GM23248 (cell line): ENCODE measurements at regions not wholly inside any gene's neighbourhood (a gene's known extent, or its start where the extent isn't known, plus 50 kb on each side); places are given as distances from the start of the nearest gene placed in this dataset.

Source experiments
- DNase-seq: peaks from one replicate; pipeline ENCODE4 v3.0.0-alpha.2; 2015
- H2AFZ ChIP-seq: fragments of 200-600 bp; sonication (generic); 2 replicates; pipeline ENCODE4 v1.6.1; 2016; ENCODE audit warnings: antibody characterized with exemption
- H3F3A ChIP-seq: fragments of 200-600 bp; sonication (generic); 2 replicates; pipeline ENCODE4 v1.6.1; 2016; ENCODE audit warnings: mild to moderate bottlenecking, antibody characterized with exemption, mixed run types; ENCODE audit not compliant: insufficient read depth
- H3K27ac ChIP-seq: fragments of 200-600 bp; sonication (generic); 2 replicates; pipeline ENCODE4 v1.5.1; 2016; ENCODE audit warnings: mild to moderate bottlenecking
- H3K27me3 ChIP-seq: fragments of 200-600 bp; sonication (generic); replicated peaks from 2 replicates; pipeline ENCODE4 v1.6.1; 2016; ENCODE audit warnings: mild to moderate bottlenecking; ENCODE audit not compliant: insufficient read depth
- H3K36me3 ChIP-seq: fragments of 200-600 bp; sonication (generic); 2 replicates; pipeline ENCODE4 v1.6.1; 2016; ENCODE audit warnings: low read depth, mild to moderate bottlenecking
- H3K4me1 ChIP-seq: fragments of 200-600 bp; sonication (generic); 2 replicates; pipeline ENCODE4 v1.6.1; 2016; ENCODE audit warnings: mild to moderate bottlenecking; ENCODE audit not compliant: insufficient read depth
- H3K4me2 ChIP-seq: fragments of 200-600 bp; sonication (generic); one replicate; pipeline ENCODE4 v1.6.1; 2016; ENCODE audit warnings: mild to moderate bottlenecking; ENCODE audit not compliant: unreplicated experiment
- H3K4me3 ChIP-seq: fragments of 200-600 bp; sonication (generic); 2 replicates; pipeline ENCODE4 v1.5.1; 2016; ENCODE audit warnings: mild to moderate bottlenecking
- H3K79me2 ChIP-seq: fragments of 200-600 bp; sonication (generic); 2 replicates; pipeline ENCODE4 v1.6.1; 2016; ENCODE audit warnings: mild to moderate bottlenecking; ENCODE audit not compliant: insufficient read depth
- H3K9ac ChIP-seq: fragments of 200-600 bp; sonication (generic); 2 replicates; pipeline ENCODE4 v1.6.1; 2016; ENCODE audit warnings: mild to moderate bottlenecking
- H3K9me2 ChIP-seq: fragments of 200-600 bp; sonication (generic); 2 replicates; pipeline ENCODE4 v1.6.1; 2016; ENCODE audit warnings: mixed run types, mild to moderate bottlenecking, moderate library complexity; ENCODE audit not compliant: insufficient read depth
- H3K9me3 ChIP-seq: fragments of 200-600 bp; sonication (generic); one replicate; pipeline ENCODE4 v1.6.1; 2017; ENCODE audit warnings: low read depth
- H4K20me1 ChIP-seq: fragments of 200-600 bp; sonication (generic); 2 replicates; pipeline ENCODE4 v1.6.0; 2016; ENCODE audit not compliant: insufficient read depth
- EZH2 ChIP-seq: fragments of 200-600 bp; sonication (generic); IDR thresholded peaks from 2 replicates; pipeline ENCODE4 v1.6.1; 2018; ENCODE audit warnings: antibody characterized with exemption, mild to moderate bottlenecking; ENCODE audit not compliant: insufficient read depth, poor library complexity, severe bottlenecking
- EZH2phosphoT487 ChIP-seq: fragments of 200-600 bp; sonication (generic); IDR thresholded peaks from 2 replicates; pipeline ENCODE4 v1.6.1; 2018; ENCODE audit warnings: antibody characterized with exemption, moderate library complexity, mild to moderate bottlenecking, low read depth; ENCODE audit not compliant: insufficient read depth
- WGBS, 2 experiments: methylation state at CpG; one replicate each; pipeline ENCODE4 v1.1.6; 2015 to 2017; ENCODE audit warnings: low lambda C conversion rate in 2 of 2, low coverage in 1 of 2; ENCODE audit errors: missing lambda C conversion rate in 2 of 2; 5-methylcytosine and 5-hydroxymethylcytosine counted together
- in situ Hi-C: fragments of 300-500 bp; cut with MboI; formaldehyde crosslinking; loops from 2 replicates; pipeline ENCODE4 v1.15.0; 2020

DNA sequence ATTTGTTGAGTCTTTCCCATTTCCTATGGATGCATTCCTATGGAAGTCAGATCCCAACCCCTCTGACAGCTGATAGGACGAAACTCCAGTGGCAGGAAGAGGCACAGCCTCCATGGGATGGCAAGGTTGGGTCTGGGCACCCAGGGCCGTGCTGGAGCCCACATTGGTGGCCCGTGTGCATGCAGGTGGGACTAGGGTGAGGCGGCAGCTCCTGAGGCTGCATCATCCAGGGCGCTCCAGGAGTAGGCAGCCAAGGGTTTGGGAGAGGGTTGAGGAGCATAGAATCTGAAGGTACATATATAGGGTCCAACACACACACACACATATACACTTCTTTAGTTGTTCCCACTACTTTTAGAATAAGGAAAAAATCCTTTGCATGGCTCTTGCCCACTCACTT is 81.4 kb upstream of the BMPER start:
- DNase-seq = no peak
- no peaks in the 10 kb centered on the region for H3K9me3 ChIP-seq
- H3K9ac ChIP-seq = no peak overlapping the region
- H4K20me1 ChIP-seq = no peaks in the 10 kb centered on the region
- peaks cover 14% of the 10 kb centered on the region for H3K4me1 ChIP-seq
- H3K4me2 ChIP-seq = no peak overlapping the region
- H3K36me3 ChIP-seq = no peaks in the 10 kb centered on the region
- no peak overlapping the region for H3K4me3 ChIP-seq
- H2AFZ ChIP-seq = no peak overlapping the region
- H3F3A ChIP-seq = no peaks in the 10 kb centered on the region
- no peaks in the 10 kb centered on the region for H3K9me2 ChIP-seq
- TF ChIP-seq EZH2 = no peak
- TF ChIP-seq EZH2phosphoT487 = no peak
- 95 to 97% methylated on average over 5 of the region's 5 CpGs for WGBS, 2 experiments
- no peak overlapping the region for H3K27ac ChIP-seq
- in situ Hi-C loops = no loop called here
- no peaks in the 10 kb centered on the region for H3K27me3 ChIP-seq
- no peaks in the 10 kb centered on the region for H3K79me2 ChIP-seq

DNA sequence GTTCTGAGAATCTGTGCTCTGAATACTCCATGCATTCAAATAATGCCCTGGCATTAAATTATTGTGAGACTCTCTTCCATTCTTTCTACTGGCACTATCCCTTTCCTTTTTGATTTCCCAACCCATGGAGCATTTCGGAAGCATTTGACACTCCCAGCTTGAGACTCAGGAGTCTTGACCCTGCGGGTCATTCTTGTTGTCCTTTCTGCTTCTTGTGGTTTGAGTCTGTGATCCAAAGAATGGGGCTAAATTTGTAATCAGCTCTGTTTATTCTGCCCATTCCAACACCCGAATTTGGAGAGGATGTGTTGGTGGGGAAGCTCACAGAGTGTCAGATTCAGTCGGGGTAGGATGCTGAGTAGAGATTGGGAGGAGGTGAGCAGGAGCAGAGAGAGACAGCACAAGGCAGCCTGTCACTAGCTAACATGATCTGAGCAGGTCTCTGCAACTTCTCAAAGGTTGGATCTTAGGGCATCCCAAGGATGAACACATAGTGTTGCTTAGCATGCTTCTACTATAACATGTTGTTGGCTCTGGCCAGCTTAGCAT is 80.4 kb upstream of the BMPER start:
- no peaks in the 10 kb centered on the region for H3F3A ChIP-seq
- WGBS, 2 experiments = 56 to 58% methylated on average over 4 of the region's 4 CpGs
- H3K4me3 ChIP-seq = no peak overlapping the region
- no peak overlapping the region for H3K4me2 ChIP-seq
- DNase-seq = no peak
- no peaks in the 10 kb centered on the region for H3K9me3 ChIP-seq
- TF ChIP-seq EZH2 (no peak), EZH2phosphoT487 (no peak)
- H4K20me1 ChIP-seq = no peaks in the 10 kb centered on the region
- H2AFZ ChIP-seq = no peak overlapping the region
- no peaks in the 10 kb centered on the region for H3K36me3 ChIP-seq
- H3K79me2 ChIP-seq = no peaks in the 10 kb centered on the region
- H3K27me3 ChIP-seq = no peaks in the 10 kb centered on the region
- no peak overlapping the region for H3K27ac ChIP-seq
- no peak overlapping the region for H3K9ac ChIP-seq
- H3K4me1 ChIP-seq = peaks cover 14% of the 10 kb centered on the region
- no peaks in the 10 kb centered on the region for H3K9me2 ChIP-seq
- in situ Hi-C loops = no loop called here

DNA sequence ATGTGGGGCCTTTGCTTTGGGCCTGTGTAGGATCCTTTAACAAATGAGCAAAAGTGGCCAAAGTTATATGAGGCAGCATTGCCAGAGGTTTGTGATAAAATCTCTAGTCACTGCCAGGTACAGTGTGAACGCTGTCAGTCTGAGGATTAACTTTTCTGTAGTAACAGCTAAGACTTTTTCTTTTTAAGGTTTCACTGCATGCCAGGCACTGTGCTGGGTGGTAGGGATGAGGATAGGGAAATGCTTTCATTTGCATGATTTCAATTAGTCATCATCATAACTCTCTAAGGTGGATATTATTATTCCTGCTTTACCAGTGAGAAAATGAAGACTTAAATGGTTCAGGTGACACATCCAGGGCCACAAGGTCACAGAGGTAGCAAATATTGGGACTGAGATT is 79.7 kb upstream of the BMPER start:
- WGBS, 2 experiments = 93 to 97% methylated on average over 1 of the region's 1 CpG
- Histone ChIP-seq H3K27me3 (no peaks in the 10 kb centered on the region), H3K4me1 (peaks cover 11% of the 10 kb centered on the region), H3K36me3 (no peaks in the 10 kb centered on the region), H3K4me2 (no peak overlapping the region), H3K79me2 (no peaks in the 10 kb centered on the region), H4K20me1 (no peaks in the 10 kb centered on the region), H3K9me2 (no peaks in the 10 kb centered on the region), H3K4me3 (no peak overlapping the region), H3K9ac (no peak overlapping the region), H3K27ac (no peak overlapping the region), H3K9me3 (no peaks in the 10 kb centered on the region), H3F3A (no peaks in the 10 kb centered on the region), H2AFZ (no peak overlapping the region)
- DNase-seq = no peak
- in situ Hi-C loops = no loop called here
- TF ChIP-seq EZH2 (no peak), EZH2phosphoT487 (no peak)

DNA sequence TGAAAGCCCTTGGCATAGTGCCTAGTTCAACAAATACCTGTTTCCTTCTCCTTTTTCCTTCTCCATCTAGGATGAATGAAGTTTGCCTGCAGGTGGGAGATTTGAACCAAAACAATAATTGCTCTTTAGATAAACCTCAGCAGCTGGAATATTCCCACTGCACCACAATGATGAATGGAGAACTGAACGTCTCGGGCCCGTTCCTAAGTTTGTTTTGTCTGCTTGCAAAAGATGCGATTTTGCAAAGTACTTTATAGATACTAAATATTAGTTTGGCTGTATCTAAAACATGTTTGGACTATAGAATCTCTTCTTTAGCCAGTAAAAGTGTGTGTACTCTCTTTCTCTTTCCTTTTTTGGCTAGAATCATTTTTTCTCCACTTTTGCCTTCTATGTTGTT is 75.8 kb upstream of the BMPER start:
- in situ Hi-C loops = no loop called here

More for the DNA sequence above, 75.8 kb upstream of the BMPER start:
- no peaks in the 10 kb centered on the region for H3K36me3 ChIP-seq
- H2AFZ ChIP-seq = no peak overlapping the region
- DNase-seq = no peak
- H3K9ac ChIP-seq = no peak overlapping the region
- peaks cover 20% of the 10 kb centered on the region for H3K4me1 ChIP-seq
- no peaks in the 10 kb centered on the region for H3K9me3 ChIP-seq
- H3K27ac ChIP-seq = no peak overlapping the region
- no peaks in the 10 kb centered on the region for H3K79me2 ChIP-seq
- H3K9me2 ChIP-seq = no peaks in the 10 kb centered on the region
- 87 to 92% methylated on average over 4 of the region's 4 CpGs for WGBS, 2 experiments
- H3K4me3 ChIP-seq = no peak overlapping the region
- no peak overlapping the region for H3K4me2 ChIP-seq
- TF ChIP-seq EZH2 = no peak
- no peak for TF ChIP-seq EZH2phosphoT487
- H3F3A ChIP-seq = peaks cover 16% of the 10 kb centered on the region
- no peaks in the 10 kb centered on the region for H3K27me3 ChIP-seq
- H4K20me1 ChIP-seq = no peaks in the 10 kb centered on the region
